K562 (cell line): ENCODE measurements at regions not wholly inside any gene's neighbourhood (a gene's known extent, or its start where the extent isn't known, plus 50 kb on each side); places are given as distances from the start of the nearest gene placed in this dataset.

ENCODE experiments used
- ATAC-seq: fragments of 200-7000 bp; cut with Tn5 transposase; 3 replicates; pipeline ENCODE4 v1.9.1; 2020; ENCODE audit warnings: moderate library complexity
- BruUV-seq: library from RNA; stranded (reverse); fragments of 400-500 nt; replicated peaks from 2 replicates; lab custom pipeline; 2021; lab: Mats Ljungman, UMichigan
- CTCF ChIA-PET: fragments of 300-600 bp; formaldehyde crosslinking; extraction: SDS; loops from one replicate; lab custom pipeline; 2021; ENCODE audit warnings: low intra/inter-chr PET ratio; lab: Yijun Ruan, JAX
- POLR2A ChIA-PET: fragments of 300-600, 350-650 bp; sonication (Branson Sonifier 250); formaldehyde crosslinking; extraction: SDS; loops from one replicate; lab custom pipeline; 2021; ENCODE audit warnings: antibody characterized with exemption, inconsistent platforms; lab: Yijun Ruan, JAX
- DNase-seq, 4 experiments: peaks; one replicate each; pipeline versions ENCODE4 v3.0.0 to v3.0.0-alpha.2; 2011 to 2018; ENCODE audit warnings: low spot score in 3 of 4, mixed read lengths in 3 of 4; ENCODE audit errors: extremely low read depth in 1 of 4
- FAIRE-seq: peaks from 2 replicates; lab custom pipeline; 2011; peaks lifted over from hg19 to GRCh38; lab: Jason Lieb, UNC
- H2AFZ ChIP-seq: 2 replicates; pipeline ENCODE4 v1.6.0; 2011; ENCODE audit warnings: low read depth, low read length, control low read depth, inconsistent platforms
- H3K27ac ChIP-seq: fragments of 200-600 bp; 3 replicates; pipeline ENCODE4 v1.8.0; 2011; ENCODE audit warnings: low read depth, mild to moderate bottlenecking, control low read depth, inconsistent platforms, low read length, moderate library complexity, mixed read lengths; ENCODE audit errors: extremely low read depth
- H3K27me3 ChIP-seq, 2 experiments: fragments of 300-600 bp in 1 of 2; 2 replicates in 1 of 2; 3 replicates in 1 of 2; pipeline versions ENCODE4 v1.6.0 to v1.8.0; 2011; ENCODE audit warnings: inconsistent platforms in 2 of 2, low read length in 2 of 2, mild to moderate bottlenecking in 1 of 2, mixed read lengths in 1 of 2, moderate library complexity in 1 of 2; ENCODE audit not compliant: control insufficient read depth in 2 of 2, insufficient read depth in 2 of 2
- H3K36me3 ChIP-seq: fragments of 300-600 bp; 3 replicates; pipeline ENCODE4 v1.8.0; 2011; ENCODE audit warnings: mild to moderate bottlenecking, low read length, inconsistent platforms; ENCODE audit not compliant: control insufficient read depth, insufficient read depth
- H3K4me1 ChIP-seq, 2 experiments: fragments of 200-600 bp in 1 of 2; replicated peaks in 1 of 2; 2 replicates in 1 of 2; 3 replicates in 1 of 2; pipeline versions ENCODE4 v1.5.1 to v1.8.0; 2011; ENCODE audit warnings: inconsistent platforms in 2 of 2, low read length in 2 of 2, mild to moderate bottlenecking in 1 of 2, mixed read lengths in 1 of 2, moderate library complexity in 1 of 2; ENCODE audit not compliant: control insufficient read depth in 2 of 2, insufficient read depth in 2 of 2
- H3K4me2 ChIP-seq: 2 replicates; pipeline ENCODE4 v1.6.1; 2011; ENCODE audit warnings: low read length, control low read depth, inconsistent platforms, mixed read lengths; ENCODE audit not compliant: insufficient read depth
- H3K4me3 ChIP-seq: fragments of 200-600 bp; sonication (generic), shearing (Covaris generic); 2 replicates; pipeline ENCODE4 v1.5.1; 2016; ENCODE audit warnings: control low read depth, inconsistent platforms
- H3K79me2 ChIP-seq: fragments of 200-600 bp; 3 replicates; pipeline ENCODE4 v1.8.0; 2011; ENCODE audit warnings: low read length, inconsistent platforms; ENCODE audit not compliant: control insufficient read depth, insufficient read depth
- H3K9ac ChIP-seq, 2 experiments: 2 replicates each; pipeline versions ENCODE4 v1.6.0 to v1.6.1; 2011; ENCODE audit warnings: low read depth in 2 of 2, low read length in 2 of 2, control low read depth in 1 of 2, inconsistent platforms in 1 of 2, mild to moderate bottlenecking in 1 of 2, mixed read lengths in 1 of 2; ENCODE audit not compliant: insufficient read depth in 1 of 2
- H3K9me1 ChIP-seq: one replicate; pipeline ENCODE4 v1.6.0; 2011; ENCODE audit warnings: inconsistent platforms, mild to moderate bottlenecking, low read length, moderate library complexity; ENCODE audit not compliant: control insufficient read depth, insufficient read depth
- H3K9me3 ChIP-seq: replicated peaks from 2 replicates; pipeline ENCODE4 v1.5.1; 2011; ENCODE audit warnings: low read depth, low read length, inconsistent platforms; ENCODE audit not compliant: control insufficient read depth, insufficient read depth
- H4K20me1 ChIP-seq: replicated peaks from 2 replicates; pipeline ENCODE4 v1.6.1; 2011; ENCODE audit warnings: low read length, inconsistent platforms, mixed read lengths; ENCODE audit not compliant: control insufficient read depth, insufficient read depth
- ATF7 ChIP-seq: fragments of 450-650 bp; IDR thresholded peaks from 2 replicates; pipeline ENCODE4 v1.7.1; 2014; ENCODE audit warnings: mild to moderate bottlenecking, moderate library complexity
- BHLHE40 ChIP-seq: IDR thresholded peaks from 2 replicates; pipeline ENCODE4 v1.6.1; 2011; ENCODE audit warnings: low read length, improper control_type of control experiment
- EP300 ChIP-seq: IDR thresholded peaks from 2 replicates; pipeline ENCODE4 v1.6.1; 2012; ENCODE audit warnings: low read length, improper control_type of control experiment
- ETV6 ChIP-seq, 3 experiments: fragments of 150-350 bp in 1 of 3; sonication (generic) in 1 of 3; formaldehyde crosslinking in 1 of 3; IDR thresholded peaks; 2 replicates each; pipeline versions ENCODE4 v1.6.1 to v1.8.0; 2014 to 2022; ENCODE audit warnings: borderline replicate concordance in 2 of 3, low read depth in 2 of 3, antibody characterized with exemption in 1 of 3, low read length in 1 of 3, mild to moderate bottlenecking in 1 of 3, missing genetic modification reagents in 1 of 3
- IRF2 ChIP-seq: sonication (generic); formaldehyde crosslinking; IDR thresholded peaks from 2 replicates; pipeline ENCODE4 v1.8.1; 2022; ENCODE audit warnings: mild to moderate bottlenecking, missing genetic modification reagents
- KAT8 ChIP-seq: fragments of 450-650 bp; IDR thresholded peaks from 2 replicates; pipeline ENCODE4 v1.6.1; 2016; ENCODE audit warnings: low read depth, mild to moderate bottlenecking
- MCM3 ChIP-seq: fragments of 450-650 bp; IDR thresholded peaks from 2 replicates; pipeline ENCODE4 v1.6.1; 2016
- MEF2A ChIP-seq: IDR thresholded peaks from 2 replicates; pipeline ENCODE4 v1.6.1; 2011; ENCODE audit warnings: low read depth, mild to moderate bottlenecking, low read length, moderate library complexity; ENCODE audit not compliant: control insufficient read depth
- NFIC ChIP-seq: fragments of 450-650 bp; IDR thresholded peaks from 2 replicates; pipeline ENCODE4 v1.6.1; 2017; ENCODE audit warnings: mild to moderate bottlenecking, inconsistent platforms
- POLR2AphosphoS2 ChIP-seq: IDR thresholded peaks from 2 replicates; pipeline ENCODE4 v1.6.1; 2012; ENCODE audit warnings: low read length, improper control_type of control experiment
- PRDM10 ChIP-seq: fragments of 450-650 bp; IDR thresholded peaks from 2 replicates; pipeline ENCODE4 v1.6.1; 2018; ENCODE audit not compliant: partially characterized antibody
- PTRF ChIP-seq: fragments of 450-650 bp; IDR thresholded peaks from 2 replicates; pipeline ENCODE4 v1.6.1; 2016; ENCODE audit warnings: mild to moderate bottlenecking, missing genetic modification characterization, missing compliant biosample characterization
- ZBED1 ChIP-seq: IDR thresholded peaks from 2 replicates; pipeline ENCODE4 v1.6.1; 2014
- ZBTB2 ChIP-seq: fragments of 450-650 bp; IDR thresholded peaks from 2 replicates; pipeline ENCODE4 v1.6.1; 2016; ENCODE audit warnings: antibody characterized with exemption
- ZNF184 ChIP-seq: sonication (generic); formaldehyde crosslinking; IDR thresholded peaks from 2 replicates; pipeline ENCODE4 v1.5.0; 2020; ENCODE audit warnings: missing genetic modification reagents
- WGBS: fragments of 100-300 bp; shearing (Covaris generic); methylation state at CpG from one replicate; pipeline ENCODE4 v1.1.6; 2016; ENCODE audit warnings: low coverage, mixed read lengths; ENCODE audit not compliant: insufficient coverage; ENCODE audit errors: missing lambda C conversion rate; 5-methylcytosine and 5-hydroxymethylcytosine counted together
- in situ Hi-C: fragments of 300-500 bp; cut with MboI; formaldehyde crosslinking; loops from 4 replicates; pipeline ENCODE4 v1.15.0; 2018; ENCODE audit warnings: inconsistent platforms, mixed read lengths
- intact Hi-C: fragments of 100-400 bp; cut with micrococcal nuclease; formaldehyde crosslinking; loops from 2 replicates; pipeline ENCODE4 v1.14.2; 2022
- TF ChIP-seq, protein P1 (sequence below): sonication (generic); formaldehyde crosslinking; IDR thresholded peaks from 2 replicates; pipeline ENCODE4 v1.8.0; 2022; ENCODE audit warnings: missing genetic modification reagents, mild to moderate bottlenecking, borderline replicate concordance

GRCh38 chr2:17184512-17184911 lies 333.7 kb downstream of the RAD51AP2 start:
- H3K9ac ChIP-seq, result no peak overlapping the region
- no TSS peak for BruUV-seq
- FAIRE-seq, result no peak
- no peaks in the 10 kb centered on the region; a peak in 1 of 5 replicates for H3K27me3 ChIP-seq
- H3K4me2 ChIP-seq, result no peak overlapping the region
- no peak for DNase-seq
- intact Hi-C loops, result no loop called here
- no peaks in the 10 kb centered on the region for H3K79me2 ChIP-seq
- ChIA-PET POLR2A (interaction anchor here (1.7 kb wide), 1 partner anchor 12 kb away, joined by 6 read pairs; no protein-coding TSS in a partner anchor), CTCF (no interaction called here)
- no peak overlapping the region for H2AFZ ChIP-seq
- TF ChIP-seq ZBTB2 (no peak), BHLHE40 (no peak), KAT8 (no peak), PRDM10 (no peak), MEF2A (no peak), MCM3 (no peak), IRF2 (CRISPR knock-in tag) (no peak), PTRF (tag) (no peak), EP300 (no peak), ZBED1 (no peak), ETV6 (IDR thresholded peaks at IDR 0.05; ENCODE audit: borderline replicate concordance in 1 of 2, low read depth in 2 of 2, low read length in 1 of 2) (no peak), ETV6 (CRISPR knock-in tag; IDR thresholded peaks at IDR 0.05; ENCODE audit: borderline replicate concordance) (no peak), POLR2AphosphoS2 (no peak), NFIC (no peak), ZNF184 (CRISPR knock-in tag) (no peak), ATF7 (no peak)
- TF ChIP-seq, protein P1, sequence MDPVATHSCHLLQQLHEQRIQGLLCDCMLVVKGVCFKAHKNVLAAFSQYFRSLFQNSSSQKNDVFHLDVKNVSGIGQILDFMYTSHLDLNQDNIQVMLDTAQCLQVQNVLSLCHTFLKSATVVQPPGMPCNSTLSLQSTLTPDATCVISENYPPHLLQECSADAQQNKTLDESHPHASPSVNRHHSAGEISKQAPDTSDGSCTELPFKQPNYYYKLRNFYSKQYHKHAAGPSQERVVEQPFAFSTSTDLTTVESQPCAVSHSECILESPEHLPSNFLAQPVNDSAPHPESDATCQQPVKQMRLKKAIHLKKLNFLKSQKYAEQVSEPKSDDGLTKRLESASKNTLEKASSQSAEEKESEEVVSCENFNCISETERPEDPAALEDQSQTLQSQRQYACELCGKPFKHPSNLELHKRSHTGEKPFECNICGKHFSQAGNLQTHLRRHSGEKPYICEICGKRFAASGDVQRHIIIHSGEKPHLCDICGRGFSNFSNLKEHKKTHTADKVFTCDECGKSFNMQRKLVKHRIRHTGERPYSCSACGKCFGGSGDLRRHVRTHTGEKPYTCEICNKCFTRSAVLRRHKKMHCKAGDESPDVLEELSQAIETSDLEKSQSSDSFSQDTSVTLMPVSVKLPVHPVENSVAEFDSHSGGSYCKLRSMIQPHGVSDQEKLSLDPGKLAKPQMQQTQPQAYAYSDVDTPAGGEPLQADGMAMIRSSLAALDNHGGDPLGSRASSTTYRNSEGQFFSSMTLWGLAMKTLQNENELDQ (CRISPR knock-in tag), result no peak
- no peak overlapping the region for H3K27ac ChIP-seq
- ATAC-seq, result no peak
- H3K9me1 ChIP-seq, result no peaks in the 10 kb centered on the region
- no peaks in the 10 kb centered on the region for H3K4me1 ChIP-seq
- no peak overlapping the region for H3K4me3 ChIP-seq
- no peaks in the 10 kb centered on the region for H3K9me3 ChIP-seq
- no peaks in the 10 kb centered on the region for H4K20me1 ChIP-seq
- in situ Hi-C loops, result no loop called here
- H3K36me3 ChIP-seq, result no peaks in the 10 kb centered on the region
- 0% methylated on average over 2 of the region's 2 CpGs for WGBS
